ENCODE measurements at regions not wholly inside any gene's neighbourhood (a gene's known extent, or its start where the extent isn't known, plus 50 kb on each side); places are given as distances from the start of the nearest gene placed in this dataset.

DNA sequence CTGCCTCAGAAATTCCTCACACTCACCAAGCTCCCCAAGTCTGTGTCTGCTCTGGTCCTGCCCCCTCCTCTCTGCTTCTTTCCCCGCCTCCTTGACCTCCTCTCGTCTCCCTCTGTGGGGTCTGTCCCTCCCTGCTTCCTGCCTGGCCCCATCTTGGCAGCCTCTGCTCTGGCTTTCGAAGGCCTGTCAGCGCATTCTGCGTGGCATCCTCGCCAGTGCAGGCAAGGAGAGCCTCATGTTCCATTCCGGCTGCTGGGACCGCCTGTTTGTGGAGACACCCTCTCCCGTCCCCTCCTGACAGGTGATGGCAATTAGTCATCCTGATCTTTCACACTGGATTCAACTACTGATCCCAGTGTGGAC lies 51.7 kb upstream of the COL13A1 start:
- no peak overlapping the region for H3K9ac ChIP-seq (ENCODE audit: low read depth, low read length, poor library complexity, severe bottlenecking)
- no peaks in the 10 kb centered on the region for H3K9me2 ChIP-seq (replicated peaks; ENCODE audit: low read depth, low read length)
- H4K20me1 ChIP-seq (ENCODE audit: insufficient read depth, low read length, poor library complexity, severe bottlenecking), result no peaks in the 10 kb centered on the region
- H2AFZ ChIP-seq (ENCODE audit: low read length), result no peak overlapping the region
- H3K27me3 ChIP-seq (ENCODE audit: insufficient read depth, low read length, poor library complexity, severe bottlenecking), result no peaks in the 10 kb centered on the region
- no peak overlapping the region for H3K4me3 ChIP-seq (ENCODE audit: low read length, poor library complexity, severe bottlenecking)
- H3K36me3 ChIP-seq (ENCODE audit: insufficient read depth, low read length), result no peaks in the 10 kb centered on the region
- H3F3A ChIP-seq (ENCODE audit: low read depth), result no peaks in the 10 kb centered on the region
- H3K4me1 ChIP-seq (ENCODE audit: insufficient read depth, low read length, poor library complexity, severe bottlenecking), result no peaks in the 10 kb centered on the region
- H3K79me2 ChIP-seq (ENCODE audit: insufficient read depth, low read length), result no peaks in the 10 kb centered on the region
- H3K4me2 ChIP-seq (ENCODE audit: low read depth, low read length, poor library complexity, severe bottlenecking), result no peak overlapping the region
- no peaks in the 10 kb centered on the region for H3K9me3 ChIP-seq (ENCODE audit: insufficient read depth, low read depth, low read length)
- TF ChIP-seq, protein P1, sequence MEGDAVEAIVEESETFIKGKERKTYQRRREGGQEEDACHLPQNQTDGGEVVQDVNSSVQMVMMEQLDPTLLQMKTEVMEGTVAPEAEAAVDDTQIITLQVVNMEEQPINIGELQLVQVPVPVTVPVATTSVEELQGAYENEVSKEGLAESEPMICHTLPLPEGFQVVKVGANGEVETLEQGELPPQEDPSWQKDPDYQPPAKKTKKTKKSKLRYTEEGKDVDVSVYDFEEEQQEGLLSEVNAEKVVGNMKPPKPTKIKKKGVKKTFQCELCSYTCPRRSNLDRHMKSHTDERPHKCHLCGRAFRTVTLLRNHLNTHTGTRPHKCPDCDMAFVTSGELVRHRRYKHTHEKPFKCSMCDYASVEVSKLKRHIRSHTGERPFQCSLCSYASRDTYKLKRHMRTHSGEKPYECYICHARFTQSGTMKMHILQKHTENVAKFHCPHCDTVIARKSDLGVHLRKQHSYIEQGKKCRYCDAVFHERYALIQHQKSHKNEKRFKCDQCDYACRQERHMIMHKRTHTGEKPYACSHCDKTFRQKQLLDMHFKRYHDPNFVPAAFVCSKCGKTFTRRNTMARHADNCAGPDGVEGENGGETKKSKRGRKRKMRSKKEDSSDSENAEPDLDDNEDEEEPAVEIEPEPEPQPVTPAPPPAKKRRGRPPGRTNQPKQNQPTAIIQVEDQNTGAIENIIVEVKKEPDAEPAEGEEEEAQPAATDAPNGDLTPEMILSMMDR (conservative IDR thresholded peaks at IDR 0.05; ENCODE audit: low read length), result no peak
- TF ChIP-seq EZH2phosphoT487 (IDR thresholded peaks at IDR 0.05; ENCODE audit: borderline replicate concordance), result no peak

DNA sequence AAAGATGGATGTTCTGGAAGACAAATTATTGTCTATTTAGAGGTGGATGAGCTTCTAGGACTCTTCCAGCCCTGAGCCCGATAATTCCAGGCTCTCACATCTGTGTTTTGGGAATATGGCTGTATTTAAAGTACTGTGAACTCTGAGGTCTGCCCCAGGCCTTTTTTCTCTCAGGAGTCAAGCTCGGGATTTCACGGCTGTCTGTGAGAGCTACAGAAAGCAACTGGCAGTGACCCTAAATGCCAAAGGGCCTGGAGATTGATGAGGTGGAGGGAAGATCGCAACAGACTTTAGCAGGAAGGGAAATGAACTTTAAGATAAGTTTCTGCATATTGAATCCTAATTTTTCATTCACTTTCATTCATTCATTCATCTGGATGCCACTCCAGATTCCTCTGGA lies 51.0 kb upstream of the COL13A1 start:
- Histone ChIP-seq H3K79me2 (ENCODE audit: insufficient read depth, low read length) (no peaks in the 10 kb centered on the region), H3K9me2 (replicated peaks; ENCODE audit: low read depth, low read length) (no peaks in the 10 kb centered on the region), H2AFZ (ENCODE audit: low read length) (no peak overlapping the region), H3K27me3 (ENCODE audit: insufficient read depth, low read length, poor library complexity, severe bottlenecking) (no peaks in the 10 kb centered on the region), H3K4me1 (ENCODE audit: insufficient read depth, low read length, poor library complexity, severe bottlenecking) (no peaks in the 10 kb centered on the region), H3K9ac (ENCODE audit: low read depth, low read length, poor library complexity, severe bottlenecking) (no peak overlapping the region), H4K20me1 (ENCODE audit: insufficient read depth, low read length, poor library complexity, severe bottlenecking) (no peaks in the 10 kb centered on the region), H3K4me3 (ENCODE audit: low read length, poor library complexity, severe bottlenecking) (no peak overlapping the region), H3K4me2 (ENCODE audit: low read depth, low read length, poor library complexity, severe bottlenecking) (no peak overlapping the region), H3K9me3 (ENCODE audit: insufficient read depth, low read depth, low read length) (no peaks in the 10 kb centered on the region), H3F3A (ENCODE audit: low read depth) (no peaks in the 10 kb centered on the region), H3K36me3 (ENCODE audit: insufficient read depth, low read length) (no peaks in the 10 kb centered on the region)
- no peak for TF ChIP-seq EZH2phosphoT487 (IDR thresholded peaks at IDR 0.05; ENCODE audit: borderline replicate concordance)
- TF ChIP-seq, protein P1 (conservative IDR thresholded peaks at IDR 0.05; ENCODE audit: low read length), result no peak

DNA sequence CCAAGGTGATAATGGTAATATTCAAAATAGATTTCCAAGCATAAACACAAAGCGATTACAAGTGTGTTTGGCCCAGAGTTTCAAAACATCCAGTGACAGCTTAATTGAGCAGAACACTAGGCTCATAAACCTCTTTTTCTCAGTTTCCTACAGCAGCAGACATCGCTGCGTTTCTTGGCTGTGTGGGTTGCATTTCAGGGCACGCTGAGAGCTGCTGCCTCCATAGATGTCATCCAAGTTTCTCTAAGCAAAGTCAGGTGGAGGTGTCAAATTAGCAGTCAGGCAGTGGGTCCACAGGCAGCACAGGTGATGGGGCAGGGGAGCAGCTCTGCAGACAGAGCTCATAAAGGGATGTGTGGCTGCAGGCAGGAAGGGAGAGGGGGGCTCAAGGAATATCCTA lies 50.5 kb upstream of the COL13A1 start:
- H3K9me2 ChIP-seq (replicated peaks; ENCODE audit: low read depth, low read length), result no peaks in the 10 kb centered on the region

More for the DNA sequence above, 50.5 kb upstream of the COL13A1 start:
- no peaks in the 10 kb centered on the region for H3F3A ChIP-seq (ENCODE audit: low read depth)
- H3K4me3 ChIP-seq (ENCODE audit: low read length, poor library complexity, severe bottlenecking), result no peak overlapping the region
- no peaks in the 10 kb centered on the region for H3K4me1 ChIP-seq (ENCODE audit: insufficient read depth, low read length, poor library complexity, severe bottlenecking)
- no peak for TF ChIP-seq EZH2phosphoT487 (IDR thresholded peaks at IDR 0.05; ENCODE audit: borderline replicate concordance)
- TF ChIP-seq, protein P1 (conservative IDR thresholded peaks at IDR 0.05; ENCODE audit: low read length), result no peak
- H4K20me1 ChIP-seq (ENCODE audit: insufficient read depth, low read length, poor library complexity, severe bottlenecking), result no peaks in the 10 kb centered on the region
- no peak overlapping the region for H2AFZ ChIP-seq (ENCODE audit: low read length)
- H3K9me3 ChIP-seq (ENCODE audit: insufficient read depth, low read depth, low read length), result no peaks in the 10 kb centered on the region
- no peaks in the 10 kb centered on the region for H3K79me2 ChIP-seq (ENCODE audit: insufficient read depth, low read length)
- no peaks in the 10 kb centered on the region for H3K36me3 ChIP-seq (ENCODE audit: insufficient read depth, low read length)
- no peaks in the 10 kb centered on the region for H3K27me3 ChIP-seq (ENCODE audit: insufficient read depth, low read length, poor library complexity, severe bottlenecking)
- no peak overlapping the region for H3K9ac ChIP-seq (ENCODE audit: low read depth, low read length, poor library complexity, severe bottlenecking)
- H3K4me2 ChIP-seq (ENCODE audit: low read depth, low read length, poor library complexity, severe bottlenecking), result no peak overlapping the region
